HG03565 (cell line): ENCODE measurements at regions not wholly inside any gene's neighbourhood (a gene's known extent, or its start where the extent isn't known, plus 50 kb on each side); places are given as distances from the start of the nearest gene placed in this dataset.
"Not testable (repeated sequence)": the region's sequence is repeated elsewhere in the genome, so short reads cannot be mapped to it uniquely, and the experiment has no call there.

ENCODE experiments used
- ATAC-seq: cut with Tn5 transposase; IDR thresholded peaks from one replicate; pipeline ENCODE4 v1.9.1; 2021; ENCODE audit warnings: mild to moderate bottlenecking, moderate library complexity; ENCODE audit not compliant: unreplicated experiment

GRCh38 chr7:69277366-69277765 is 320.9 kb upstream of the AUTS2 start:
- no peak for ATAC-seq

GRCh38 chr7:69282946-69283345 is 315.3 kb upstream of the AUTS2 start:
- no peak for ATAC-seq

GRCh38 chr7:69283421-69283820 is 314.9 kb upstream of the AUTS2 start:
- ATAC-seq = no peak

GRCh38 chr7:69285854-69286253 is 312.4 kb upstream of the AUTS2 start:
- ATAC-seq = no peak

GRCh38 chr7:69295977-69296376 is 302.3 kb upstream of the AUTS2 start:
- no peak for ATAC-seq

GRCh38 chr7:69301253-69301652 is 297.0 kb upstream of the AUTS2 start:
- no peak for ATAC-seq

GRCh38 chr7:69309601-69310000 is 288.7 kb upstream of the AUTS2 start:
- no peak for ATAC-seq

GRCh38 chr7:69311489-69311888 is 286.8 kb upstream of the AUTS2 start:
- ATAC-seq = no peak

GRCh38 chr7:69313852-69314251 is 284.4 kb upstream of the AUTS2 start:
- not testable (repeated sequence) for ATAC-seq

- no peak for ATAC-seq
Observed at GRCh38 chr7:69318794-69319193, 279.5 kb upstream of the AUTS2 start.

GRCh38 chr7:69328516-69328915 is 269.8 kb upstream of the AUTS2 start:
- ATAC-seq = no peak

- no peak for ATAC-seq
Observed at GRCh38 chr7:69334701-69335100, 263.6 kb upstream of the AUTS2 start.

- no peak for ATAC-seq
Observed at GRCh38 chr7:69335331-69335730, 262.9 kb upstream of the AUTS2 start.

GRCh38 chr7:69336976-69337375 is 261.3 kb upstream of the AUTS2 start:
- ATAC-seq = no peak

GRCh38 chr7:69338144-69338543 is 260.1 kb upstream of the AUTS2 start:
- ATAC-seq = no peak

GRCh38 chr7:69341288-69341687 is 257.0 kb upstream of the AUTS2 start:
- no peak for ATAC-seq

GRCh38 chr7:69342154-69342884 is 256.0 kb upstream of the AUTS2 start:
- ATAC-seq = no peak

GRCh38 chr7:69349291-69349690 is 249.0 kb upstream of the AUTS2 start:
- no peak for ATAC-seq

- no peak for ATAC-seq
Observed at GRCh38 chr7:69358163-69358821, 240.0 kb upstream of the AUTS2 start.

GRCh38 chr7:69359003-69359700 is 239.1 kb upstream of the AUTS2 start:
- no peak for ATAC-seq

GRCh38 chr7:69360913-69361312 is 237.4 kb upstream of the AUTS2 start:
- ATAC-seq = no peak

- no peak for ATAC-seq
Observed at GRCh38 chr7:69363136-69363535, 235.1 kb upstream of the AUTS2 start.
